ENCODE measurements at regions not wholly inside any gene's neighbourhood (a gene's known extent, or its start where the extent isn't known, plus 50 kb on each side); places are given as distances from the start of the nearest gene placed in this dataset.

DNA sequence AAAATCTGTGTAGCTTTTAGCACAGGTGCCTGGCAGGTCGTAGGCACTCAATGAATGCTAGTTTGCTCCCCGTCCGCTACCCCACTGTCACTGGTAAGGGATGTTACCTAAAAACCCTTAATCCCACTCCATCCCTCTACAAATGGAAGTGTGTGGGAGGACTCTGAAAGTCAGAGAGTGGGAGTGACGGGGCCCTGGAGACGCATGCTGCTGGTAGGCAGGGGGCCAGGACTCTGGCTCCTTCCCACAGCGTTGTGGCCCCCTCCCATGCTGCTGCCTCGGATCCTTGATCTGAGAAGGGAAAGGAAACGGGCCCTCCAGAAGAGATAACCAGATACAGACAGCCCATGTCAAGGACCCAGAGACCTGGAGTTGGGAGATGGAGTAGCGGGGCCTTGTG, 249.3 kb downstream of the HAUS1 start:
- Histone ChIP-seq H4K20me1 (ENCODE audit: insufficient read depth, low read length) (peaks cover 27% of the 10 kb centered on the region; the same call in 1 of the 2 replicates), H3K36me3 (ENCODE audit: insufficient read depth, low read length) (peaks cover 20% of the 10 kb centered on the region), H2AFZ (ENCODE audit: low read depth, low read length) (no peak overlapping the region), H3K79me2 (ENCODE audit: insufficient read depth, low read length) (peaks cover 43% of the 10 kb centered on the region), H3K27me3 (ENCODE audit: insufficient read depth, low read length, poor library complexity) (no peaks in the 10 kb centered on the region), H3K9me3 (ENCODE audit: insufficient read depth, low read length, severe bottlenecking) (no peaks in the 10 kb centered on the region), H3K27ac (ENCODE audit: low read length) (no peak overlapping the region), H3K9ac (ENCODE audit: low read depth, low read length) (no peak overlapping the region), H3K4me1 (ENCODE audit: insufficient read depth, low read length) (no peaks in the 10 kb centered on the region), H3K4me2 (ENCODE audit: insufficient read depth, low read length) (no peak overlapping the region), H3K4me3 (ENCODE audit: low read depth in 1 of 2, low read length in 2 of 2) (no peak overlapping the region)
- DNase-seq (no peak), ATAC-seq (ENCODE audit: insufficient read depth, low read depth) (no peak)
- no peak for TF ChIP-seq EZH2 (IDR thresholded peaks at IDR 0.05; ENCODE audit: borderline replicate concordance, low read depth, low read length, severe bottlenecking)
- TF ChIP-seq, protein P1, sequence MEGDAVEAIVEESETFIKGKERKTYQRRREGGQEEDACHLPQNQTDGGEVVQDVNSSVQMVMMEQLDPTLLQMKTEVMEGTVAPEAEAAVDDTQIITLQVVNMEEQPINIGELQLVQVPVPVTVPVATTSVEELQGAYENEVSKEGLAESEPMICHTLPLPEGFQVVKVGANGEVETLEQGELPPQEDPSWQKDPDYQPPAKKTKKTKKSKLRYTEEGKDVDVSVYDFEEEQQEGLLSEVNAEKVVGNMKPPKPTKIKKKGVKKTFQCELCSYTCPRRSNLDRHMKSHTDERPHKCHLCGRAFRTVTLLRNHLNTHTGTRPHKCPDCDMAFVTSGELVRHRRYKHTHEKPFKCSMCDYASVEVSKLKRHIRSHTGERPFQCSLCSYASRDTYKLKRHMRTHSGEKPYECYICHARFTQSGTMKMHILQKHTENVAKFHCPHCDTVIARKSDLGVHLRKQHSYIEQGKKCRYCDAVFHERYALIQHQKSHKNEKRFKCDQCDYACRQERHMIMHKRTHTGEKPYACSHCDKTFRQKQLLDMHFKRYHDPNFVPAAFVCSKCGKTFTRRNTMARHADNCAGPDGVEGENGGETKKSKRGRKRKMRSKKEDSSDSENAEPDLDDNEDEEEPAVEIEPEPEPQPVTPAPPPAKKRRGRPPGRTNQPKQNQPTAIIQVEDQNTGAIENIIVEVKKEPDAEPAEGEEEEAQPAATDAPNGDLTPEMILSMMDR (IDR thresholded peaks at IDR 0.05; ENCODE audit: borderline replicate concordance, extremely low read depth, low read length, poor library complexity, severe bottlenecking): no peak

DNA sequence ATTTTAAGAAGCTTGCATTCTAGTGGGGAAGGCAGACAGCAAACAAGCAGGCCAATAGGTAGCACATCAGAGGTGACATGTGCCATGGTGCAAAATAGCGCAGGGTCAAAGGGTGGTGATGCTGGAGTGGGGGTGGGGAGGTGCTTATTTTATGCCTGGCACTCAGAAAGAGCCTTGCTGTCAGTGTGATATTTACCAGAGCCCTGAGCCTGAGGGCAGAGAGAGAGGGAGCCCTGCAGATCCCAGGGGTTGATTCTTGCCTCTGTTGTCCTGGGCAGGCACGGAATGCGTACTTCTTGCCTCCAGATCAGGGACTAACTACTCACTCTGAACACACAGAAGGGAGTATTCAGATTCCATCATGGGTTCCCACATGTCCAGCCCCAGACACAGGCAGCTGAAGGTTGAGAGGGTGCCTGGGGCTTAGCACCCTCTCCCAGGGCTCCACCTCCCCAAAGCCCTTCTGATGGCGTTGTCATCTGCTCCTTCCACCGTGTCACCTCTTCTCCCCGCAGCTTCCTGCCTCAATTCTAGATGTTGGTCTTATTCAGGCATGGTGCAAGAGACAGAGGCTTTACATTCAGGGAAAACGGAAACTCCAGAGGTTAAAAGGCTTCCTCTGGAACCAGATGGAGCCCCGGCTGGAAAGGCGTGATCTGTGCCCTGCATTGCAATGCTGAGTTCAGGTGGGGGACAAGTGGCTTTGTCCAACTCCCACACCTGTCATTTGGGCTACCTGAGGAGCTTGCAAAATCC, 252.3 kb downstream of the HAUS1 start:
- H3K4me1 ChIP-seq (ENCODE audit: insufficient read depth, low read length): no peaks in the 10 kb centered on the region
- DNase-seq: no peak
- no peaks in the 10 kb centered on the region for H3K27me3 ChIP-seq (ENCODE audit: insufficient read depth, low read length, poor library complexity)
- peaks cover 32% of the 10 kb centered on the region; the same call in 1 of the 2 replicates for H3K79me2 ChIP-seq (ENCODE audit: insufficient read depth, low read length)
- TF ChIP-seq, protein P1 (IDR thresholded peaks at IDR 0.05; ENCODE audit: borderline replicate concordance, extremely low read depth, low read length, poor library complexity, severe bottlenecking): no peak
- TF ChIP-seq EZH2 (IDR thresholded peaks at IDR 0.05; ENCODE audit: borderline replicate concordance, low read depth, low read length, severe bottlenecking): no peak
- no peak overlapping the region for H2AFZ ChIP-seq (ENCODE audit: low read depth, low read length)
- H3K4me3 ChIP-seq (ENCODE audit: low read depth in 1 of 2, low read length in 2 of 2): no peak overlapping the region
- H3K9me3 ChIP-seq (ENCODE audit: insufficient read depth, low read length, severe bottlenecking): no peaks in the 10 kb centered on the region
- H3K36me3 ChIP-seq (ENCODE audit: insufficient read depth, low read length): peaks cover 22% of the 10 kb centered on the region
- H3K9ac ChIP-seq (ENCODE audit: low read depth, low read length): no peak overlapping the region
- H4K20me1 ChIP-seq (ENCODE audit: insufficient read depth, low read length): peaks cover 26% of the 10 kb centered on the region
- no peak for ATAC-seq (ENCODE audit: insufficient read depth, low read depth)
- no peak overlapping the region for H3K27ac ChIP-seq (ENCODE audit: low read length)
- no peak overlapping the region for H3K4me2 ChIP-seq (ENCODE audit: insufficient read depth, low read length)

DNA sequence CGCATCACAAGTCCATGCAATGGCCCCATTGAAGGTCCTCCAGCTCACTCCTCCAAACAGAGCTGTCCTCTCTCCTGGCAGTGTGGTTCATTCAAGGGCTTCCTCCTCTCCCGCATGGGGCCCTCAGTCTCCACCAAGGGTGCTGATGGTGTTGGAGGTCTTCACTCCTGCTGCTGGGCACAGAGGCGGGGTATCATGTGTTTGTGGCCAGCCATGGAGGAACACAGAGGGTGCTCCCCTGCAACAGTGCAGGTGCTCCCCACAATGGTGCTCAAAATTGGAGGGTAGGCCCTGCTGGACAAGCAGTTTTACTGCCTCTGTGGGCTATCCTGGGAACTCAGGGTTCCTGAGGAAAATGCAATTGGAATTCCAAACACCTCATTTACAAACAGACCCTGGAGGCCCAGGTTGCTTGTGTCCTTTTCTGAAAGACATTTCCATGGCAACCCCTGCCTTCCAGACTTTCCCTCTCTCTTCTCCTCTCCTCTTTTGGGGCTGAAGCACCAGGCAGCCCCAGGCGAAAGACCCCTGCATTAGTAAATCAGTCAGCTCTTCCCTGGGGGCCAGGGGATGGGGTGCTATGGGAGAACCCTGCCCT, 256.0 kb downstream of the HAUS1 start:
- Histone ChIP-seq H3K4me3 (ENCODE audit: low read depth in 1 of 2, low read length in 2 of 2) (no peak overlapping the region), H4K20me1 (ENCODE audit: insufficient read depth, low read length) (peaks cover 16% of the 10 kb centered on the region), H3K36me3 (ENCODE audit: insufficient read depth, low read length) (peaks cover 24% of the 10 kb centered on the region; the same call in 1 of the 2 replicates), H3K27me3 (ENCODE audit: insufficient read depth, low read length, poor library complexity) (no peaks in the 10 kb centered on the region), H2AFZ (ENCODE audit: low read depth, low read length) (no peak overlapping the region), H3K9ac (ENCODE audit: low read depth, low read length) (no peak overlapping the region), H3K4me2 (ENCODE audit: insufficient read depth, low read length) (no peak overlapping the region), H3K9me3 (ENCODE audit: insufficient read depth, low read length, severe bottlenecking) (no peaks in the 10 kb centered on the region), H3K27ac (ENCODE audit: low read length) (no peak overlapping the region), H3K4me1 (ENCODE audit: insufficient read depth, low read length) (no peaks in the 10 kb centered on the region), H3K79me2 (ENCODE audit: insufficient read depth, low read length) (peaks cover 12% of the 10 kb centered on the region; the same call in 1 of the 2 replicates)
- DNase-seq (no peak), ATAC-seq (ENCODE audit: insufficient read depth, low read depth) (no peak)
- TF ChIP-seq, protein P1 (IDR thresholded peaks at IDR 0.05; ENCODE audit: borderline replicate concordance, extremely low read depth, low read length, poor library complexity, severe bottlenecking): no peak
- TF ChIP-seq EZH2 (IDR thresholded peaks at IDR 0.05; ENCODE audit: borderline replicate concordance, low read depth, low read length, severe bottlenecking): no peak

Measured in DND-41 (cell line).